HAP-1 (cell line): ENCODE measurements at regions not wholly inside any gene's neighbourhood (a gene's known extent, or its start where the extent isn't known, plus 50 kb on each side); places are given as distances from the start of the nearest gene placed in this dataset.

ENCODE experiments used
- DNase-seq, 2 experiments: peaks; one replicate each; pipeline ENCODE4 v3.0.0-alpha.2; 2016 to 2020; ENCODE audit warnings: low spot score in 2 of 2
- H3K27me3 ChIP-seq: fragments of 250-450 bp; sonication (Bioruptor Pico); 2 replicates; pipeline ENCODE4 v1.5.1; 2020; ENCODE audit warnings: low read depth, mild to moderate bottlenecking, moderate library complexity
- H3K36me3 ChIP-seq: fragments of 250-450 bp; sonication (Bioruptor Pico); replicated peaks from 2 replicates; pipeline ENCODE4 v1.5.1; 2020; ENCODE audit warnings: mild to moderate bottlenecking
- H3K4me1 ChIP-seq: fragments of 250-450 bp; sonication (Bioruptor Pico); 2 replicates; pipeline ENCODE4 v1.5.1; 2020; ENCODE audit warnings: mild to moderate bottlenecking
- H3K4me3 ChIP-seq: fragments of 250-450 bp; sonication (Bioruptor Pico); 2 replicates; pipeline ENCODE4 v1.5.1; 2020; ENCODE audit warnings: mild to moderate bottlenecking, moderate library complexity
- H3K9me3 ChIP-seq: fragments of 250-450 bp; sonication (Bioruptor Pico); 2 replicates; pipeline ENCODE4 v1.5.1; 2020; ENCODE audit warnings: mild to moderate bottlenecking, moderate library complexity
- in situ Hi-C: fragments of 300-500 bp; cut with MboI; formaldehyde crosslinking; loops from 3 replicates; pipeline ENCODE4 v1.14.3; 2020; ENCODE audit warnings: low sequenced_read_pairs, inconsistent platforms, mixed read lengths

- H3K4me3 ChIP-seq, result no peak overlapping the region
- H3K4me1 ChIP-seq, result no peaks in the 10 kb centered on the region
- no peak for DNase-seq
- peaks cover 14% of the 10 kb centered on the region for H3K36me3 ChIP-seq
- in situ Hi-C loops, result no loop called here
- H3K27me3 ChIP-seq, result no peaks in the 10 kb centered on the region
- no peaks in the 10 kb centered on the region for H3K9me3 ChIP-seq
Measured at GRCh38 chr1:198893763-198894444, 255.1 kb downstream of the PTPRC start.

- H3K27me3 ChIP-seq, result no peaks in the 10 kb centered on the region
- H3K36me3 ChIP-seq, result peaks cover 18% of the 10 kb centered on the region
- DNase-seq, result no peak
- H3K4me1 ChIP-seq, result peaks cover 26% of the 10 kb centered on the region
- H3K4me3 ChIP-seq, result no peak overlapping the region
- H3K9me3 ChIP-seq, result no peaks in the 10 kb centered on the region
- in situ Hi-C loops, result no loop called here
Measured at GRCh38 chr1:198901266-198901665, 262.4 kb downstream of the PTPRC start.

GRCh38 chr1:198902655-198903054, 263.8 kb downstream of the PTPRC start:
- Histone ChIP-seq H3K4me3 (no peak overlapping the region), H3K36me3 (peaks cover 13% of the 10 kb centered on the region)
- in situ Hi-C loops, result no loop called here

GRCh38 chr1:198903203-198903602, 264.4 kb downstream of the PTPRC start:
- H3K27me3 ChIP-seq, result no peaks in the 10 kb centered on the region
- H3K9me3 ChIP-seq, result no peaks in the 10 kb centered on the region
- in situ Hi-C loops, result no loop called here
- H3K4me1 ChIP-seq, result peaks cover 26% of the 10 kb centered on the region
- no peak overlapping the region for H3K4me3 ChIP-seq
- peak; percentile 75 to 77 for DNase-seq
- H3K36me3 ChIP-seq, result peaks cover 11% of the 10 kb centered on the region

More at GRCh38 chr1:198902655-198903054, 263.8 kb downstream of the PTPRC start:
- Histone ChIP-seq H3K27me3 (no peaks in the 10 kb centered on the region), H3K4me1 (peaks cover 26% of the 10 kb centered on the region), H3K9me3 (no peaks in the 10 kb centered on the region)
- peak in 1 of 2 experiments; percentile 23 for DNase-seq

- in situ Hi-C loops, result no loop called here
- Histone ChIP-seq H3K4me3 (no peak overlapping the region), H3K27me3 (no peaks in the 10 kb centered on the region), H3K4me1 (peaks cover 26% of the 10 kb centered on the region), H3K9me3 (no peaks in the 10 kb centered on the region), H3K36me3 (peaks cover 11% of the 10 kb centered on the region)
- DNase-seq, result peak in 1 of 2 experiments; percentile 65
Measured at GRCh38 chr1:198903621-198904020, 264.8 kb downstream of the PTPRC start.

GRCh38 chr1:198904321-198904720, 265.5 kb downstream of the PTPRC start:
- in situ Hi-C loops, result no loop called here
- Histone ChIP-seq H3K27me3 (no peaks in the 10 kb centered on the region), H3K4me3 (no peak overlapping the region), H3K36me3 (peaks cover 9% of the 10 kb centered on the region), H3K9me3 (no peaks in the 10 kb centered on the region), H3K4me1 (peaks cover 32% of the 10 kb centered on the region)
- no peak for DNase-seq

- DNase-seq, result no peak
- Histone ChIP-seq H3K27me3 (no peaks in the 10 kb centered on the region), H3K4me3 (no peak overlapping the region), H3K36me3 (no peaks in the 10 kb centered on the region), H3K9me3 (no peaks in the 10 kb centered on the region), H3K4me1 (peaks cover 49% of the 10 kb centered on the region)
- in situ Hi-C loops, result no loop called here
Measured at GRCh38 chr1:198906739-198907422, 268.0 kb downstream of the PTPRC start.

GRCh38 chr1:198907423-198907746, 268.5 kb downstream of the PTPRC start:
- in situ Hi-C loops, result no loop called here
- Histone ChIP-seq H3K36me3 (no peaks in the 10 kb centered on the region), H3K4me1 (peaks cover 49% of the 10 kb centered on the region), H3K27me3 (no peaks in the 10 kb centered on the region), H3K4me3 (no peak overlapping the region), H3K9me3 (no peaks in the 10 kb centered on the region)
- no peak for DNase-seq

- Histone ChIP-seq H3K4me3 (no peak overlapping the region), H3K9me3 (no peaks in the 10 kb centered on the region), H3K36me3 (no peaks in the 10 kb centered on the region), H3K27me3 (no peaks in the 10 kb centered on the region), H3K4me1 (peaks cover 35% of the 10 kb centered on the region)
- in situ Hi-C loops, result no loop called here
- DNase-seq, result no peak
Measured at GRCh38 chr1:198908995-198909394, 270.2 kb downstream of the PTPRC start.

- in situ Hi-C loops, result no loop called here
- H3K9me3 ChIP-seq, result no peaks in the 10 kb centered on the region
- H3K36me3 ChIP-seq, result no peaks in the 10 kb centered on the region
- no peak for DNase-seq
- no peak overlapping the region for H3K4me3 ChIP-seq
- H3K27me3 ChIP-seq, result no peaks in the 10 kb centered on the region
- H3K4me1 ChIP-seq, result peaks cover 28% of the 10 kb centered on the region
Measured at GRCh38 chr1:198909973-198910372, 271.1 kb downstream of the PTPRC start.

GRCh38 chr1:198910816-198911215, 272.0 kb downstream of the PTPRC start:
- no peak overlapping the region for H3K4me3 ChIP-seq
- in situ Hi-C loops, result no loop called here
- no peaks in the 10 kb centered on the region for H3K36me3 ChIP-seq
- no peaks in the 10 kb centered on the region for H3K27me3 ChIP-seq
- H3K4me1 ChIP-seq, result peaks cover 34% of the 10 kb centered on the region
- H3K9me3 ChIP-seq, result no peaks in the 10 kb centered on the region
- DNase-seq, result no peak

GRCh38 chr1:198912046-198912445, 273.2 kb downstream of the PTPRC start:
- DNase-seq, result no peak
- peaks cover 46% of the 10 kb centered on the region for H3K4me1 ChIP-seq
- in situ Hi-C loops, result no loop called here

GRCh38 chr1:198913667-198914066, 274.8 kb downstream of the PTPRC start:
- Histone ChIP-seq H3K27me3 (no peaks in the 10 kb centered on the region), H3K4me1 (peaks cover 50% of the 10 kb centered on the region), H3K36me3 (no peaks in the 10 kb centered on the region), H3K4me3 (no peak overlapping the region), H3K9me3 (no peaks in the 10 kb centered on the region)
- no peak for DNase-seq
- in situ Hi-C loops, result no loop called here

More at GRCh38 chr1:198912046-198912445, 273.2 kb downstream of the PTPRC start:
- H3K4me3 ChIP-seq, result no peak overlapping the region
- no peaks in the 10 kb centered on the region for H3K36me3 ChIP-seq
- no peaks in the 10 kb centered on the region for H3K27me3 ChIP-seq
- H3K9me3 ChIP-seq, result no peaks in the 10 kb centered on the region

GRCh38 chr1:198915327-198916231, 276.7 kb downstream of the PTPRC start:
- peak; percentile 31 to 95 for DNase-seq
- H3K9me3 ChIP-seq, result no peaks in the 10 kb centered on the region
- H3K27me3 ChIP-seq, result no peaks in the 10 kb centered on the region
- in situ Hi-C loops, result no loop called here
- peaks cover 31% of the 10 kb centered on the region for H3K4me1 ChIP-seq
- no peak overlapping the region for H3K4me3 ChIP-seq
- no peaks in the 10 kb centered on the region; the same call in 1 of the 2 replicates for H3K36me3 ChIP-seq
